CD8-positive, alpha-beta memory T cell (primary cell): ENCODE measurements at regions not wholly inside any gene's neighbourhood (a gene's known extent, or its start where the extent isn't known, plus 50 kb on each side); places are given as distances from the start of the nearest gene placed in this dataset.

Experiments used
- CTCF ChIA-PET: fragments of 350-600 bp; sonication (Branson Sonifier 250); formaldehyde crosslinking; loops from one replicate; lab custom pipeline; 2021; ENCODE audit warnings: antibody characterized with exemption; lab: Charles Lee
- POLR2A ChIA-PET: fragments of 350-600 bp; sonication (Branson Sonifier 250); formaldehyde crosslinking; loops from one replicate; lab custom pipeline; 2021; ENCODE audit warnings: antibody characterized with exemption; lab: Charles Lee
- DNase-seq, 5 donors: peaks; one replicate each; pipeline versions ENCODE4 v3.0.0 to v3.0.0-alpha.2; 2020 to 2022; ENCODE audit warnings: mixed read lengths in 1 of 5
- H3K27ac ChIP-seq: one replicate; pipeline ENCODE4 v1.7.0; 2013; ENCODE audit warnings: low read depth, mild to moderate bottlenecking, low read length, moderate library complexity
- H3K27me3 ChIP-seq: 2 replicates; pipeline ENCODE4 v1.7.0; 2013; ENCODE audit warnings: low read length, mild to moderate bottlenecking; ENCODE audit not compliant: insufficient read depth, poor library complexity, severe bottlenecking
- H3K36me3 ChIP-seq: 2 replicates; pipeline ENCODE4 v1.7.0; 2013; ENCODE audit warnings: mild to moderate bottlenecking, low read length, moderate library complexity; ENCODE audit not compliant: insufficient read depth
- H3K4me1 ChIP-seq: 2 replicates; pipeline ENCODE4 v1.7.0; 2013; ENCODE audit warnings: mild to moderate bottlenecking, low read length, moderate library complexity; ENCODE audit not compliant: insufficient read depth
- H3K4me3 ChIP-seq: 2 replicates; pipeline ENCODE4 v1.7.0; 2013; ENCODE audit warnings: mild to moderate bottlenecking, low read length
- H3K9me3 ChIP-seq: 2 replicates; pipeline ENCODE4 v1.7.0; 2013; ENCODE audit warnings: mild to moderate bottlenecking, low read length
- H3K27ac Mint-ChIP-seq, 8 donors: one replicate each; pipeline ENCODE4 v1.8.0; 2020 to 2021; ENCODE audit warnings: mixed read lengths in 8 of 8, mild to moderate bottlenecking in 6 of 8, inconsistent platforms in 3 of 8, moderate library complexity in 3 of 8
- H3K27me3 Mint-ChIP-seq, 2 donors: one replicate each; pipeline ENCODE4 v1.8.0; 2020 to 2021; ENCODE audit warnings: mixed read lengths in 2 of 2, mild to moderate bottlenecking in 1 of 2, moderate library complexity in 1 of 2
- H3K36me3 Mint-ChIP-seq, 3 donors: one replicate each; pipeline ENCODE4 v1.8.0; 2020 to 2021; ENCODE audit warnings: mixed read lengths in 3 of 3, inconsistent platforms in 1 of 3, mild to moderate bottlenecking in 1 of 3
- H3K4me1 Mint-ChIP-seq, 3 donors: one replicate each; pipeline ENCODE4 v1.8.0; 2020 to 2021; ENCODE audit warnings: mixed read lengths in 3 of 3, inconsistent platforms in 1 of 3, mild to moderate bottlenecking in 1 of 3
- H3K4me3 Mint-ChIP-seq, 7 donors: one replicate each; pipeline ENCODE4 v1.8.0; 2020 to 2021; ENCODE audit warnings: mixed read lengths in 7 of 7, mild to moderate bottlenecking in 6 of 7, moderate library complexity in 4 of 7, inconsistent platforms in 2 of 7
- H3K9me3 Mint-ChIP-seq, 5 donors: one replicate each; pipeline ENCODE4 v1.8.0; 2020 to 2022; ENCODE audit warnings: mixed read lengths in 5 of 5, mild to moderate bottlenecking in 3 of 5, moderate library complexity in 2 of 5, inconsistent platforms in 1 of 5

GRCh38 chr11:46200537-46201281 lies 76.8 kb upstream of the CREB3L1 start:
- no peak overlapping the region for H3K4me3 ChIP-seq
- no peaks in the 10 kb centered on the region for H3K4me1 Mint-ChIP-seq

GRCh38 chr11:46198245-46199240 lies 77.3 kb upstream of the PHF21A start:
- no peaks in the 10 kb centered on the region for H3K27me3 ChIP-seq
- no peak overlapping the region for H3K4me3 ChIP-seq
- POLR2A ChIA-PET: no interaction called here
- Mint-ChIP-seq H3K36me3 (peaks cover 0 to 3% (median 0%) of the 10 kb centered on the region in 3 donors), H3K27me3 (peaks cover 14 to 63% of the 10 kb centered on the region in 2 donors), H3K4me3 (no peak overlapping the region), H3K4me1 (no peaks in the 10 kb centered on the region), H3K27ac (no peak overlapping the region), H3K9me3 (peaks cover 0 to 2% (median 0%) of the 10 kb centered on the region in 5 donors)
- DNase-seq: no peak
- no peaks in the 10 kb centered on the region for H3K36me3 ChIP-seq
- CTCF ChIA-PET: interaction anchor here (0.7 to 1.3 kb wide), 2 partner anchors 10 to 13 kb away, joined by 3 read pairs; no protein-coding TSS in a partner anchor
- H3K9me3 ChIP-seq: no peaks in the 10 kb centered on the region
- no peaks in the 10 kb centered on the region for H3K4me1 ChIP-seq
- H3K27ac ChIP-seq: no peak overlapping the region

More at GRCh38 chr11:46200537-46201281, 76.8 kb upstream of the CREB3L1 start:
- H3K36me3 ChIP-seq: no peaks in the 10 kb centered on the region
- H3K27me3 ChIP-seq: no peaks in the 10 kb centered on the region
- Mint-ChIP-seq H3K36me3 (peaks cover 0 to 3% (median 0%) of the 10 kb centered on the region in 3 donors), H3K27ac (no peak overlapping the region), H3K4me3 (no peak overlapping the region), H3K27me3 (peaks cover 21 to 76% of the 10 kb centered on the region in 2 donors), H3K9me3 (peaks cover 0 to 3% (median 0%) of the 10 kb centered on the region in 5 donors)
- no peak for DNase-seq
- ChIA-PET POLR2A (no interaction called here), CTCF (no interaction called here)
- no peaks in the 10 kb centered on the region for H3K4me1 ChIP-seq
- no peaks in the 10 kb centered on the region for H3K9me3 ChIP-seq
- H3K27ac ChIP-seq: no peak overlapping the region

GRCh38 chr11:46197421-46197820 lies 76.2 kb upstream of the PHF21A start:
- Histone ChIP-seq H3K27me3 (no peaks in the 10 kb centered on the region), H3K36me3 (no peaks in the 10 kb centered on the region), H3K9me3 (no peaks in the 10 kb centered on the region), H3K4me1 (no peaks in the 10 kb centered on the region), H3K4me3 (no peak overlapping the region), H3K27ac (no peak overlapping the region)
- DNase-seq: no peak
- Mint-ChIP-seq H3K4me3 (no peak overlapping the region), H3K36me3 (peaks cover 0 to 2% (median 0%) of the 10 kb centered on the region in 3 donors), H3K27ac (no peak overlapping the region), H3K4me1 (no peaks in the 10 kb centered on the region), H3K9me3 (peaks cover 0 to 1% (median 0%) of the 10 kb centered on the region in 5 donors), H3K27me3 (peaks cover 10 to 60% of the 10 kb centered on the region in 2 donors)
- CTCF ChIA-PET: interaction anchor here (1.3 kb wide), 1 partner anchor 11 kb away, joined by 3 read pairs; no protein-coding TSS in a partner anchor
- POLR2A ChIA-PET: no interaction called here

- ChIA-PET CTCF (no interaction called here), POLR2A (no interaction called here)
- no peaks in the 10 kb centered on the region for H3K4me1 Mint-ChIP-seq
These were observed 66.8 kb upstream of the PHF21A start for GRCh38 chr11:46188017-46188416.

GRCh38 chr11:46183819-46184218 lies 62.6 kb upstream of the PHF21A start:
- Mint-ChIP-seq H3K4me3 (no peak overlapping the region), H3K27me3 (peaks cover 12 to 54% of the 10 kb centered on the region in 2 donors), H3K27ac (no peak overlapping the region), H3K9me3 (peaks cover 0 to 2% (median 0%) of the 10 kb centered on the region in 5 donors), H3K4me1 (no peaks in the 10 kb centered on the region), H3K36me3 (peaks cover 0 to 3% (median 0%) of the 10 kb centered on the region in 3 donors)
- no peaks in the 10 kb centered on the region for H3K27me3 ChIP-seq
- H3K27ac ChIP-seq: no peak overlapping the region
- ChIA-PET POLR2A (interaction anchor here (0.5 kb wide), 1 partner anchor 154 kb away, joined by 3 read pairs; no protein-coding TSS in a partner anchor), CTCF (no interaction called here)
- H3K4me3 ChIP-seq: no peak overlapping the region
- H3K9me3 ChIP-seq: no peaks in the 10 kb centered on the region
- H3K36me3 ChIP-seq: no peaks in the 10 kb centered on the region
- no peak for DNase-seq
- no peaks in the 10 kb centered on the region for H3K4me1 ChIP-seq

More at GRCh38 chr11:46188017-46188416, 66.8 kb upstream of the PHF21A start:
- Histone ChIP-seq H3K36me3 (no peaks in the 10 kb centered on the region), H3K27me3 (no peaks in the 10 kb centered on the region), H3K4me3 (no peak overlapping the region), H3K4me1 (no peaks in the 10 kb centered on the region), H3K9me3 (no peaks in the 10 kb centered on the region), H3K27ac (no peak overlapping the region)
- Mint-ChIP-seq H3K4me3 (no peak overlapping the region), H3K9me3 (peaks cover 1 to 13% (median 5%) of the 10 kb centered on the region in 5 donors), H3K27ac (no peak overlapping the region), H3K36me3 (no peaks in the 10 kb centered on the region), H3K27me3 (peaks cover 15 to 55% of the 10 kb centered on the region in 2 donors)
- DNase-seq: no peak

GRCh38 chr11:46181843-46182424 lies 60.7 kb upstream of the PHF21A start:
- H3K27me3 ChIP-seq: no peaks in the 10 kb centered on the region
- H3K4me1 Mint-ChIP-seq: no peaks in the 10 kb centered on the region
- ChIA-PET CTCF (interaction anchor here (1.0 kb wide), 1 partner anchor 218 kb away, joined by 3 read pairs; no protein-coding TSS in a partner anchor), POLR2A (no interaction called here)
- H3K27ac ChIP-seq: no peak overlapping the region
- peaks cover 0 to 2% (median 0%) of the 10 kb centered on the region in 5 donors for H3K9me3 Mint-ChIP-seq
- H3K27me3 Mint-ChIP-seq: peaks cover 6 to 65% of the 10 kb centered on the region in 2 donors
- no peaks in the 10 kb centered on the region for H3K9me3 ChIP-seq
- no peak overlapping the region for H3K4me3 ChIP-seq
- H3K27ac Mint-ChIP-seq: no peak overlapping the region
- H3K4me1 ChIP-seq: no peaks in the 10 kb centered on the region
- H3K36me3 ChIP-seq: no peaks in the 10 kb centered on the region
- H3K36me3 Mint-ChIP-seq: peaks cover 0 to 3% (median 0%) of the 10 kb centered on the region in 3 donors
- no peak for DNase-seq
- no peak overlapping the region for H3K4me3 Mint-ChIP-seq

GRCh38 chr11:46181387-46181786 lies 60.1 kb upstream of the PHF21A start:
- Mint-ChIP-seq H3K27me3 (peaks cover 7 to 64% of the 10 kb centered on the region in 2 donors), H3K9me3 (peaks cover 0 to 2% (median 0%) of the 10 kb centered on the region in 5 donors), H3K4me1 (no peaks in the 10 kb centered on the region), H3K27ac (no peak overlapping the region), H3K4me3 (no peak overlapping the region), H3K36me3 (peaks cover 0 to 4% (median 0%) of the 10 kb centered on the region in 3 donors)
- Histone ChIP-seq H3K36me3 (no peaks in the 10 kb centered on the region), H3K27ac (no peak overlapping the region), H3K27me3 (no peaks in the 10 kb centered on the region), H3K4me3 (no peak overlapping the region), H3K4me1 (no peaks in the 10 kb centered on the region), H3K9me3 (no peaks in the 10 kb centered on the region)
- DNase-seq: no peak
- ChIA-PET CTCF (interaction anchor here (1.0 kb wide), 1 partner anchor 217 kb away, joined by 3 read pairs; no protein-coding TSS in a partner anchor), POLR2A (no interaction called here)
